Transverse colon (tissue), 4 donors: ENCODE measurements at regions not wholly inside any gene's neighbourhood (a gene's known extent, or its start where the extent isn't known, plus 50 kb on each side); places are given as distances from the start of the nearest gene placed in this dataset.
"Not testable (repeated sequence)": the region's sequence is repeated elsewhere in the genome, so short reads cannot be mapped to it uniquely, and the experiment has no call there.

Experiments
- DNase-seq: peaks from one replicate; pipeline ENCODE4 v3.0.0-alpha.2; 2019
- H3K27ac ChIP-seq, 4 donors: fragments of 200-600 bp; sonication (generic); 2 replicates each; pipeline ENCODE4 v1.5.1; 2016 to 2018; ENCODE audit warnings: inconsistent platforms in 4 of 4
- H3K27me3 ChIP-seq: fragments of 200-600 bp; sonication (generic); 2 replicates; pipeline ENCODE4 v1.5.1; 2017; ENCODE audit warnings: inconsistent platforms
- H3K36me3 ChIP-seq, 4 donors: fragments of 200-600 bp; sonication (generic); 2 replicates each; pipeline ENCODE4 v1.5.1; 2017 to 2019; ENCODE audit warnings: inconsistent platforms in 4 of 4
- H3K4me1 ChIP-seq, 4 donors: fragments of 200-600 bp; sonication (generic); 2 replicates each; pipeline ENCODE4 v1.5.1; 2017 to 2020; ENCODE audit warnings: inconsistent platforms in 4 of 4
- H3K4me3 ChIP-seq, 4 donors: fragments of 200-600 bp; sonication (generic); 1 replicate in 1 of 4; 2 replicates in 3 of 4; pipeline versions ENCODE4 v1.5.1 to v1.6.1; 2017 to 2019; ENCODE audit warnings: inconsistent platforms in 4 of 4
- H3K9me3 ChIP-seq, 2 donors: fragments of 200-600 bp; sonication (generic); 2 replicates each; pipeline ENCODE4 v1.5.1; 2017 to 2019; ENCODE audit warnings: inconsistent platforms in 2 of 2
- EP300 ChIP-seq: sonication (generic); formaldehyde crosslinking; IDR thresholded peaks from one replicate; pipeline ENCODE4 v1.6.1; 2017; ENCODE audit warnings: antibody characterized with exemption, low read depth
- POLR2A ChIP-seq: fragments of 450-650 bp; IDR thresholded peaks from one replicate; pipeline ENCODE4 v1.6.1; 2016; ENCODE audit warnings: antibody characterized with exemption, mild to moderate bottlenecking, moderate library complexity
- POLR2AphosphoS5 ChIP-seq, 3 donors: sonication (generic); formaldehyde crosslinking; IDR thresholded peaks; one replicate each; pipeline ENCODE4 v1.6.1; 2016; ENCODE audit warnings: antibody characterized with exemption in 3 of 3
- WGBS, 2 donors: methylation state at CpG; one replicate each; pipeline ENCODE4 v1.1.5; 2018; ENCODE audit warnings: low coverage in 1 of 2; 5-methylcytosine and 5-hydroxymethylcytosine counted together
- in situ Hi-C, 4 donors: fragments of 200-750 bp; cut with MboI; loops; one replicate each; pipeline versions ENCODE4 v1.15.0 to v1.15.1; 2017; ENCODE audit warnings: low sequenced_read_pairs in 3 of 4, low pct_ligation_motif_present in 1 of 4, low pct_unique_long_range_greater_than_20kb in 1 of 4
- intact Hi-C: fragments of 100-400 bp; cut with DNase I; formaldehyde crosslinking; loops from one replicate; pipeline ENCODE4 v1.15.1; 2023; ENCODE audit warnings: low total_unique reads
- TF ChIP-seq, protein P1 (sequence below), 5 experiments: fragments of 200-600 bp in 3 of 5; fragments of 450-650 bp in 2 of 5; sonication (generic) in 3 of 5; IDR thresholded peaks; 1 replicate in 2 of 5; 2 replicates in 3 of 5; pipeline ENCODE4 v1.5.1; 2016 to 2017; ENCODE audit warnings: antibody characterized with exemption in 5 of 5, inconsistent platforms in 3 of 5, mild to moderate bottlenecking in 2 of 5, moderate library complexity in 1 of 5

- TF ChIP-seq EP300 (no peak), POLR2A (no peak), POLR2AphosphoS5 (IDR thresholded peaks at IDR 0.05) (no peak)
- TF ChIP-seq, protein P1, sequence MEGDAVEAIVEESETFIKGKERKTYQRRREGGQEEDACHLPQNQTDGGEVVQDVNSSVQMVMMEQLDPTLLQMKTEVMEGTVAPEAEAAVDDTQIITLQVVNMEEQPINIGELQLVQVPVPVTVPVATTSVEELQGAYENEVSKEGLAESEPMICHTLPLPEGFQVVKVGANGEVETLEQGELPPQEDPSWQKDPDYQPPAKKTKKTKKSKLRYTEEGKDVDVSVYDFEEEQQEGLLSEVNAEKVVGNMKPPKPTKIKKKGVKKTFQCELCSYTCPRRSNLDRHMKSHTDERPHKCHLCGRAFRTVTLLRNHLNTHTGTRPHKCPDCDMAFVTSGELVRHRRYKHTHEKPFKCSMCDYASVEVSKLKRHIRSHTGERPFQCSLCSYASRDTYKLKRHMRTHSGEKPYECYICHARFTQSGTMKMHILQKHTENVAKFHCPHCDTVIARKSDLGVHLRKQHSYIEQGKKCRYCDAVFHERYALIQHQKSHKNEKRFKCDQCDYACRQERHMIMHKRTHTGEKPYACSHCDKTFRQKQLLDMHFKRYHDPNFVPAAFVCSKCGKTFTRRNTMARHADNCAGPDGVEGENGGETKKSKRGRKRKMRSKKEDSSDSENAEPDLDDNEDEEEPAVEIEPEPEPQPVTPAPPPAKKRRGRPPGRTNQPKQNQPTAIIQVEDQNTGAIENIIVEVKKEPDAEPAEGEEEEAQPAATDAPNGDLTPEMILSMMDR (IDR thresholded peaks at IDR 0.05): no peak
- no peaks in the 10 kb centered on the region for H3K9me3 ChIP-seq
- H3K36me3 ChIP-seq: no peaks in the 10 kb centered on the region
- H3K27ac ChIP-seq: no peak overlapping the region
- intact Hi-C loops (no loop called here), in situ Hi-C loops (no loop called here)
- no peak for DNase-seq
- no peaks in the 10 kb centered on the region for H3K4me1 ChIP-seq
- no peak overlapping the region for H3K4me3 ChIP-seq
- no peaks in the 10 kb centered on the region for H3K27me3 ChIP-seq
- 64 to 81% methylated on average over 1 of the region's 1 CpG for WGBS, 2 donors
Observed at GRCh38 chr1:65605621-65606020, 185.2 kb downstream of the LEPR start.

DNA sequence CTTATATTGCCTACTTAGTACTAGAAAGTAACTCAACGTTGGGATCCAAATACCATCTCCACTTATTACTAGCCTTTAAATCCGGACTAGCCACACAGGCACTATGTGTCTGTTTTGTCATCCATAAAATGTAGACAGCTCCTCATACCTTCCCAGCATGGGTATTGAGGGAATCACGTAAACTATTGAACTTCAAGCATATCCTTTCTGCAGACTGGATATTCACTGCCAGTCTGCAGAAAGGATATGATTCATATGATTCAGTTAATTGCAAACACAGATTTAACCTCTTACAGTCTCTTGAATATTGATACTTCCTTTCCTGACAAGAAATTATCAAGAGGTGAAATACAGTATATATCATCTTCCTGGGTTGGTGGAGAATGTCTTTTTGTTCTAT lies 186.0 kb downstream of the LEPR start:
- DNase-seq: no peak
- no peaks in the 10 kb centered on the region for H3K36me3 ChIP-seq
- H3K9me3 ChIP-seq: no peaks in the 10 kb centered on the region
- TF ChIP-seq POLR2A: no peak
- 61 to 81% methylated on average over 3 of the region's 3 CpGs for WGBS, 2 donors
- H3K27ac ChIP-seq: no peak overlapping the region
- in situ Hi-C loops: no loop called here
- intact Hi-C loops: no loop called here
- no peaks in the 10 kb centered on the region for H3K27me3 ChIP-seq
- no peak overlapping the region for H3K4me3 ChIP-seq
- H3K4me1 ChIP-seq: no peaks in the 10 kb centered on the region

DNA sequence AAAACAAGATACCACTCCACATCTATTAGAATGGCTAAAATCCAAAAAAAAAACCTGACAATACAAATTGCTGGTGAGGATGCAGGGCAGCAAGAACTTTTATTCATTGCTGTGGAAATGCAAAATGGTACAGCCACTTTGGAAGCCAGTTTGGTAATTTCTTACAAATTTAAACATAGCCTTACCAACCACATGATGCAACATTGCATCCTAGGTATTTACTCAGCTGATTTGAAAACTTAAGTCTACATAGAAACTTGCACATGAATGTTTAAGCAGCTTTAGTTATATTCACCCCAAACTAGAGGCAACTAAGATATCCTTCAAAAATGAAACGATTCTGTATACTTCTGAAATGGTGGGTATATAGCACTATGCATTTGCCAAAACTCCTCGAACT lies 178.8 kb upstream of the PDE4B start:
- Histone ChIP-seq H3K27me3 (no peaks in the 10 kb centered on the region), H3K36me3 (no peaks in the 10 kb centered on the region), H3K4me1 (no peaks in the 10 kb centered on the region), H3K4me3 (no peak overlapping the region), H3K27ac (no peak overlapping the region), H3K9me3 (no peaks in the 10 kb centered on the region)
- 78 to 85% methylated on average over 1 to 2 of the region's 2 CpGs for WGBS, 2 donors
- TF ChIP-seq, protein P1 (IDR thresholded peaks at IDR 0.05): no peak
- TF ChIP-seq POLR2AphosphoS5 (IDR thresholded peaks at IDR 0.05) (no peak), EP300 (no peak), POLR2A (no peak)
- no peak for DNase-seq
- intact Hi-C loops: no loop called here
- in situ Hi-C loops: no loop called here

DNA sequence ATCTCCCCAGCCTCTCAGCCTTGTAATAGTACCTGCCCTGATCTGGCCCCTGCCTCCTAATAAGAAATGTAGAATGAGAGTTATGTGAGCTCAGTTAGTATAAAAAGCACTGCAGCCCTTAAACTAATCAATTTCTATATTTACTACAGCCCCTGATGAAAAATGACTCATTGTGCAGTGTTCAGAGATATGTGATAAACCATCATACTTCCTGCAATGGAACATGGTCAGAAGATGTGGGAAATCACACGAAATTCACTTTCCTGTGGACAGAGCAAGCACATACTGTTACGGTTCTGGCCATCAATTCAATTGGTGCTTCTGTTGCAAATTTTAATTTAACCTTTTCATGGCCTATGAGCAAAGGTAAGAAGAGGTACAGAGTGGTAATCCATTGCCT lies 176.8 kb upstream of the PDE4B start:
- in situ Hi-C loops: no loop called here
- TF ChIP-seq POLR2AphosphoS5 (IDR thresholded peaks at IDR 0.05): no peak
- TF ChIP-seq, protein P1 (IDR thresholded peaks at IDR 0.05): no peak
- TF ChIP-seq POLR2A: no peak
- no peak for TF ChIP-seq EP300
- Histone ChIP-seq H3K4me1 (no peaks in the 10 kb centered on the region), H3K27ac (no peak overlapping the region), H3K27me3 (no peaks in the 10 kb centered on the region), H3K4me3 (no peak overlapping the region), H3K36me3 (no peaks in the 10 kb centered on the region), H3K9me3 (no peaks in the 10 kb centered on the region)
- intact Hi-C loops: no loop called here
- WGBS, 2 donors: 49 to 50% methylated on average over 2 of the region's 2 CpGs
- no peak for DNase-seq

DNA sequence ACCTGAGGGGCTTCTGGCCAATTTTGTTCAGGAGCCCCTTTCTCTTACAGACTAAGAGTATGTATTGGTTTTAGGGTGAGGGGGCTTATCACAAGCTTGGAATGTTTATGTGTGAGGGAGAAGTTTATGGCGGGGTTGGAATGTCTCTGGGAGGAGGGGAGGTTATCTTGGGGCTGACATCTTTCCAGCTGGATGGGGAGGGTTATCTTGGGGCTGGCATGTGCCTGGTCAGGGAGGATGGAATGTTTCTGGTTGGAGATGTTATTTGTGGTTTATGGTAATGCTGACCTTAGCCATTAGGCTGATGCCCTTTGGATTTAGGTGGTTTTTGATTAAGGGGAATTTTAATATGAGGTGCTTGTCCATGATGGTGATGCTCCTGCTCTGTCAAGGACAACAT lies 171.0 kb upstream of the PDE4B start:
- H3K27ac ChIP-seq, H3K27me3 ChIP-seq, H3K36me3 ChIP-seq, H3K9me3 ChIP-seq, in situ Hi-C loops, DNase-seq, intact Hi-C loops, H3K4me1 ChIP-seq, H3K4me3 ChIP-seq: not testable (repeated sequence)
- WGBS, 2 donors: 86% methylated on average over 1 of the region's 1 CpG; no CpG with 5 or more reads in 1 of the 2 donors
